Germinal center (tissue), 1 donor: ENCODE measurements at regions not wholly inside any gene's neighbourhood (a gene's known extent, or its start where the extent isn't known, plus 50 kb on each side); places are given as distances from the start of the nearest gene placed in this dataset.

Experiments
- DNase-seq: peaks from one replicate; pipeline ENCODE4 v3.0.0; 2012; ENCODE audit warnings: mixed read lengths, low spot score

DNA sequence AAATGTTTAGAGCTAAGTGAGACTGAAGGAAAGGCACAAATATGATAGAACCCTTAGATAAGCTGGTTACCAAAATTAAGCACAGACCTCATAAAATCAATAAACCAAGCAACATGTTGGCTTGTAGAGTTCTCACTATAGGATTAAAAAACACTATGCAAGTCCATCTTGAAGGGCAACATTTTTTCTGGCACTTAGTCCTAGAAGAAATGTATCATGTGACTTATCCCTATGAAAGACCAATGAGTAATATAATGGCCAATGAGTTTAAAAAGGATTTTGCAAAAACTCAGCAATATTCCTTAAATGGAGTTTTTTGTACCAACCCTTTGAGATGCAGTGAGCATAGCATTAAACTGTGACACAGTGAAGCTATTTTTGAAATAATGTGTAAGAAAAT lies 216.3 kb upstream of the ADRA1B start:
- DNase-seq, result no peak

GRCh38 chr5:159702301-159702700 lies 214.0 kb upstream of the ADRA1B start:
- no peak for DNase-seq

DNA sequence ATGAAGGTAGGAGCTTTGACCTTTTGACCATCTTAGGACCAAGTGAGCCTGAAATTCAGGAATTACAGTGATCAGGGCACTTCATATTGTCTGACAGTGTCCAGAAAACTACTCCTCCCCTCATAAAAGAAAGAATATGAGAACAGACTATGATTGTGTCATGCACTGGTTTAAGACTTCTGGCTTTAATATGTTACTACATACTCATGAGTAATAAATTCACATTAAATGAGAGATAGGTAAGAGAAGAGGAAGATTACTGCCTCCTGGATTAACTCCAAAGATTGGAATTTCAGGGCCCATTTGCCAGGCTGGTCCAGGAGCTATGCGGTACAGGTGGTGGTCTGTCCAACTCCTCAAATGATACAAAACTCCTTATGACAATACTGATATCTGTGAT lies 213.5 kb upstream of the ADRA1B start:
- DNase-seq, result no peak

GRCh38 chr5:159704160-159704559 lies 212.1 kb upstream of the ADRA1B start:
- DNase-seq, result no peak

- no peak for DNase-seq
These were observed 210.3 kb upstream of the ADRA1B start for GRCh38 chr5:159705948-159706347.

- no peak for DNase-seq
These were observed 208.2 kb upstream of the ADRA1B start for GRCh38 chr5:159708090-159708489.

DNA sequence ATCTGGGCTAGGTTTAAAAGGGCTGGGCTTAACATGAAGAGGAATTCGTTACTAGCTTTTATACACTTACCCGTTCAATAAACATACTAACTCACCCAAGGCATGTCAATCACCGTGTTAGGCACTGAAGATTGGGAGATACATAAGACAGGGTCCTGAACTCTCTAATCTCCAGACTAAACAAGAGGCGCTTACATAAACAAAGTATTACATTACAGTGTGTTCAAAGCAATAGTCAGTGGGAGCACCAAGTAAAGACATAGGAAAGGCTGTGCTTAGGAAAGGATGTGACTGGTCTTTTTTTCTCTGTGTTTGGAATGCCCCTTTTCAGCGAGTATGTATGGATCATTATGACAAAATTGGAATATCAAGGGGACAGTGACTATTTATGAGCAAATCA lies 203.6 kb upstream of the ADRA1B start:
- no peak for DNase-seq

DNA sequence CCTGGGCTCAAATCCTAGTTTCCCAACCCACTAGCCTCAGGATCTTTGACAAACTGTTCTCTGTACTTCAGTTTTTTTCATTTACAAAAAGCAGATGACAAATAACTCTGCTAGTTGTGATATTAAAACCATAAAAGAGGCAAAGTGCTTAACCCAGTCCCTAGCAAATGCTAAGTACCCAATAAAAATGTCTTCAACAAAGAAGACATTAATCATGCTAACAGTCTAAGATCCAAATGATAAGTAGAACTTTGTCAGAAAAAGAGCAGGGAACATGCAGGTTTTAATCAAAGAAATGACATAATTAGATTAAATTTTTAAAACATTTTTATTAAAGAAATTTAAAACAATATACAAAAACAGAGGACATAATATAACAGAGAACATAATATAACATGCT lies 203.0 kb upstream of the ADRA1B start:
- no peak for DNase-seq

DNA sequence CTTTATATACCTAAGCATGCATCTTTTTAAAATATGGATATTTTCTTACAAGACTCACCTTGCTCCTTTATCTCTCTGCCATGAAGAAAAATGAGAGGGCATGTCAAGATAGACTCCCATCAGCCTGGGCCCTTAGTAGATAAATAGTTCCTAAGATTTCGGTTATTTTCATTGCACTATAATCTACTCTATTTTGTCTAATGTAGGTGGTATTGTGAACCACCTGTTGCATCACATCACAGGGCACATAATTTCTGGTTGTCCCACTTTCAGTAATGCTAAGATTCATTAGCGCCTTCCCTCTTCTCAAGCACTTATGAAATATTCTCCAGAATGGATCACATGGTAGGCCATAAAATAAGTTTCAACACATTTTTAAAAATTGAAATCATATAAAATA lies 202.5 kb upstream of the ADRA1B start:
- DNase-seq, result no peak

DNA sequence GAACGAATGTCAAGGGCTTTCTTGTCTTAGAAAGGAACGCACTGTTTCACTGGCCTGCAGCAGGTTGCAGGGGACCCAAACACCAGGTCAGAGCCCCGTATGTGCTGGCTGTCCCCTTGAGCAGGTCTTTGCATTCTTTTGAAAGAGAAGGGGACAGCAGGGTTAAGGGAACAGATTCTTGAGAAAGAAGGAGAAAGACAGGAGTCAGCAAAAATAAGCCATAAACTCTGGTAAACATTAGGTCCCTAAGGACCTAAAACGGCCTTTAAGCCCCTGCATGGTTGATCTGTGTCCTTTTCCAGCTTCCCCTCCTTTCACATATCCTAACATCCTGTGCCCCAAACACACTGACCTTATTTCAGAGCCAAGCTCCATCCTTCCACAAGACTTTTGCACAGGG lies 190.8 kb upstream of the ADRA1B start:
- no peak for DNase-seq

GRCh38 chr5:159727167-159727566 lies 189.1 kb upstream of the ADRA1B start:
- no peak for DNase-seq

DNA sequence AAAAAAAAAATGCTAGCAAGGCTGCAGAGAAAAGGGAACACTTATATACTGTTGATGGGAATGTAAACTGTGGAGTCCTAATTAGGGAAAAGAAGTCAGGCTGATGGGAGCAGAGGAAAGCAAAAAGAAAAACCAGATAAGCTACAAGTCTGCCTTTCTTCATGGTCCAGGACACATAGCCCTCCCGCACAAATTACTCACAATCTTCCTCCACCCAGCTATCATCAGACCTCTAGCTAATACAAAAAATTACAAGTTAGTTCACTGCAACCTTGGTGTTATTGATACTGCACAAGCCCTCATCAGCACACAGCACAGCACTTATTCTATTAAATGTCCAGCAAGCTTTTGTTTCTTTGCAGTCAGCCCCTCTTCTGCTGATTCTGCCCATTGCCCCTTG lies 186.0 kb upstream of the ADRA1B start:
- DNase-seq, result no peak

- peak; percentile 4 for DNase-seq
These were observed 184.1 kb upstream of the ADRA1B start for GRCh38 chr5:159732220-159732619.

- peak; percentile 25 for DNase-seq
These were observed 181.9 kb upstream of the ADRA1B start for GRCh38 chr5:159734366-159734765.

- DNase-seq, result no peak
These were observed 181.2 kb upstream of the ADRA1B start for GRCh38 chr5:159735036-159735435.

GRCh38 chr5:159735749-159736660 lies 180.3 kb upstream of the ADRA1B start:
- no peak for DNase-seq

- DNase-seq, result no peak
These were observed 179.4 kb upstream of the ADRA1B start for GRCh38 chr5:159736844-159737243.

- DNase-seq, result no peak
These were observed 179.0 kb upstream of the ADRA1B start for GRCh38 chr5:159737263-159737662.

GRCh38 chr5:159741829-159742322 lies 174.4 kb upstream of the ADRA1B start:
- no peak for DNase-seq

DNA sequence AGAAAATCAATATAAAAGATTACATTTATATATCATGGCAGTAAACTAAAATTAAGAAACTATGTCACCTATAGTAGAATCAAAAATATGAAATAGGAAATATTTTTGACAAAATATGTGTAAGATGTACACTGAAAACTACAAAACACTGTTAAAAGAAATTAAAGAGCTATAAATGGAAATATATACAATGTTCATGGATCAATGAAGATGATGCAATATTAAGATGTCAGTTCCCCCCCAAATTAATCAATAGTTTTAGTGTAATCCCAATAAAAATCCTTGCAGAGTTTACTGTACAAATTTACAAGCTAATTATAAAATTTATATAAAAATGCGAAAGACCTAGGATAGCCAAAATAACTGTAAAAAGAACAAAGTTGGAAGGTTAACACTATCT lies 173.0 kb upstream of the ADRA1B start:
- no peak for DNase-seq

GRCh38 chr5:159746707-159747106 lies 169.6 kb upstream of the ADRA1B start:
- no peak for DNase-seq

DNA sequence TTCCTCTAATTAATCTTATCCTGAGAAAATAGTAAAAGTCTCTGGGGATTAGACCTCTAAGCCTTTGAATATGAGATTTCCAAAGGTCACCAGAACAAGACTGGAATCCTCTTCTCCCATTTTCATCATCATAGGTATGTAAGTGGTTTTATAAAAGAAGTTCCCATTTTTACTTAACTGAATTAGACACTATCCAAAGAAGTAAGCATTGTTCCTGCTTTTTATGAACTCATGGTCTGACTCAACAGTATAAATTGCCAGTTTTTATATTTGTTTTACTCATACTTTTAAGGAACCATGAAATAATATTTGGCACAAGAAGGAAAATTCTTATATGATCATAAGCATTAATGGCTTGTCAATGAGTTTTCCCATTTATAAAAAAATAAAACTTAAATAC lies 167.1 kb upstream of the ADRA1B start:
- DNase-seq, result no peak

- DNase-seq, result no peak
These were observed 166.1 kb upstream of the ADRA1B start for GRCh38 chr5:159750226-159750625.

GRCh38 chr5:159751459-159751858 lies 164.8 kb upstream of the ADRA1B start:
- no peak for DNase-seq
